HPDE6-E6E7 (cell line): ENCODE measurements at regions not wholly inside any gene's neighbourhood (a gene's known extent, or its start where the extent isn't known, plus 50 kb on each side); places are given as distances from the start of the nearest gene placed in this dataset.
"Not testable (repeated sequence)": the region's sequence is repeated elsewhere in the genome, so short reads cannot be mapped to it uniquely, and the experiment has no call there.

Experiments
- DNase-seq: peaks from one replicate; pipeline ENCODE4 v3.0.0; 2011; ENCODE audit warnings: missing footprints; ENCODE audit errors: extremely low spot score

GRCh38 chr20:11677428-11677827 lies 240.3 kb upstream of the BTBD3 start:
- DNase-seq = no peak

- DNase-seq = no peak
These were observed 239.9 kb upstream of the BTBD3 start for GRCh38 chr20:11677836-11678235.

GRCh38 chr20:11682285-11682684 lies 235.4 kb upstream of the BTBD3 start:
- no peak for DNase-seq

GRCh38 chr20:11686195-11686594 lies 231.5 kb upstream of the BTBD3 start:
- no peak for DNase-seq

- DNase-seq = no peak
These were observed 230.7 kb upstream of the BTBD3 start for GRCh38 chr20:11686820-11687543.

- no peak for DNase-seq
These were observed 230.0 kb upstream of the BTBD3 start for GRCh38 chr20:11687546-11688292.

- DNase-seq = no peak
These were observed 228.4 kb upstream of the BTBD3 start for GRCh38 chr20:11689262-11689661.

GRCh38 chr20:11691766-11692165 lies 225.9 kb upstream of the BTBD3 start:
- DNase-seq = no peak

GRCh38 chr20:11692567-11692966 lies 225.1 kb upstream of the BTBD3 start:
- DNase-seq = no peak

GRCh38 chr20:11694467-11694866 lies 223.2 kb upstream of the BTBD3 start:
- no peak for DNase-seq

GRCh38 chr20:11697055-11697454 lies 220.6 kb upstream of the BTBD3 start:
- no peak for DNase-seq

- no peak for DNase-seq
These were observed 220.0 kb upstream of the BTBD3 start for GRCh38 chr20:11697646-11698045.

GRCh38 chr20:11698124-11698523 lies 219.6 kb upstream of the BTBD3 start:
- no peak for DNase-seq

- DNase-seq = no peak
These were observed 216.9 kb upstream of the BTBD3 start for GRCh38 chr20:11700831-11701230.

GRCh38 chr20:11702721-11703518 lies 214.8 kb upstream of the BTBD3 start:
- DNase-seq = no peak

- no peak for DNase-seq
These were observed 212.2 kb upstream of the BTBD3 start for GRCh38 chr20:11705512-11705911.

GRCh38 chr20:11708223-11708622 lies 209.5 kb upstream of the BTBD3 start:
- DNase-seq = not testable (repeated sequence)

- no peak for DNase-seq
These were observed 206.5 kb upstream of the BTBD3 start for GRCh38 chr20:11711214-11711613.

- DNase-seq = no peak
These were observed 205.0 kb upstream of the BTBD3 start for GRCh38 chr20:11712639-11713160.

GRCh38 chr20:11714886-11715285 lies 202.8 kb upstream of the BTBD3 start:
- DNase-seq = no peak

- peak; percentile 21 for DNase-seq
These were observed 201.3 kb upstream of the BTBD3 start for GRCh38 chr20:11716239-11716944.

GRCh38 chr20:11716945-11717248 lies 200.8 kb upstream of the BTBD3 start:
- no peak for DNase-seq
